Panc1 (cell line): ENCODE measurements at regions not wholly inside any gene's neighbourhood (a gene's known extent, or its start where the extent isn't known, plus 50 kb on each side); places are given as distances from the start of the nearest gene placed in this dataset.

Experiments
- ATAC-seq: fragments of 200-7000 bp; cut with Tn5 transposase; 2 replicates; pipeline ENCODE4 v1.9.1; 2020; ENCODE audit warnings: mild to moderate bottlenecking, moderate library complexity
- BruUV-seq: library from RNA; stranded (reverse); fragments of 400-500 nt; replicated peaks from 2 replicates; lab custom pipeline; 2021; lab: Mats Ljungman, UMichigan
- CTCF ChIA-PET: fragments of 300-600 bp; sonication (Branson Sonifier 250); formaldehyde crosslinking; loops from one replicate; lab custom pipeline; 2022; ENCODE audit warnings: antibody characterized with exemption; lab: Charles Lee
- POLR2A ChIA-PET: fragments of 300-600 bp; sonication (Branson Sonifier 250); formaldehyde crosslinking; loops from one replicate; lab custom pipeline; 2022; ENCODE audit warnings: antibody characterized with exemption; lab: Charles Lee
- DNase-seq: peaks from one replicate; pipeline ENCODE4 v3.0.0-alpha.2; 2010; ENCODE audit warnings: low read depth, low spot score
- H3K27ac ChIP-seq: 2 replicates; pipeline ENCODE4 v1.5.1; 2011; ENCODE audit warnings: mild to moderate bottlenecking, low read length, inconsistent platforms
- H3K27me3 ChIP-seq: fragments of 200-500 bp; sonication (Bioruptor generic); 2 replicates; pipeline ENCODE4 v1.6.0; 2014; ENCODE audit warnings: low read length, inconsistent platforms; ENCODE audit not compliant: control insufficient read depth, insufficient read depth
- H3K36me3 ChIP-seq: fragments of 200-500 bp; sonication (Bioruptor generic); 2 replicates; pipeline ENCODE4 v1.5.1; 2014; ENCODE audit warnings: inconsistent platforms, mild to moderate bottlenecking, low read length, moderate library complexity; ENCODE audit not compliant: control insufficient read depth, insufficient read depth
- H3K4me1 ChIP-seq: 2 replicates; pipeline ENCODE4 v1.5.1; 2011; ENCODE audit warnings: inconsistent platforms, mild to moderate bottlenecking, low read length, moderate library complexity; ENCODE audit not compliant: control insufficient read depth, insufficient read depth
- H3K4me3 ChIP-seq, 2 experiments: 2 replicates each; pipeline ENCODE4 v1.5.1; 2011 to 2012; ENCODE audit warnings: low read depth in 2 of 2, low read length in 2 of 2, mild to moderate bottlenecking in 2 of 2, inconsistent platforms in 1 of 2, moderate library complexity in 1 of 2
- H3K9me3 ChIP-seq: fragments of 200-500 bp; sonication (Bioruptor generic); 2 replicates; pipeline ENCODE4 v1.5.1; 2014; ENCODE audit warnings: low read depth, mild to moderate bottlenecking, inconsistent platforms, low read length, moderate library complexity; ENCODE audit not compliant: control insufficient read depth, insufficient read depth
- CTCF ChIP-seq: fragments of 450-650 bp; IDR thresholded peaks from 2 replicates; pipeline ENCODE4 v1.5.1; 2017; ENCODE audit warnings: mild to moderate bottlenecking
- POLR2AphosphoS5 ChIP-seq: IDR thresholded peaks from 2 replicates; pipeline ENCODE4 v1.6.1; 2012; ENCODE audit warnings: mild to moderate bottlenecking, low read depth, low read length, moderate library complexity
- REST ChIP-seq, 2 experiments: IDR thresholded peaks; 2 replicates each; pipeline ENCODE4 v1.6.1; 2011 to 2012; ENCODE audit warnings: low read depth in 2 of 2, control low read depth in 1 of 2, low read length in 1 of 2, mild to moderate bottlenecking in 1 of 2, moderate library complexity in 1 of 2; ENCODE audit not compliant: insufficient read depth in 1 of 2
- SIN3A ChIP-seq: IDR thresholded peaks from 2 replicates; pipeline ENCODE4 v1.6.1; 2012; ENCODE audit warnings: low read depth, mild to moderate bottlenecking, low read length, moderate library complexity, borderline replicate concordance; ENCODE audit not compliant: insufficient read depth
- TCF7L2 ChIP-seq: IDR thresholded peaks from 2 replicates; pipeline ENCODE4 v1.6.1; 2011; ENCODE audit warnings: mild to moderate bottlenecking, low read depth, low read length, inconsistent platforms
- in situ Hi-C: cut with HindIII; loops from 2 replicates; pipeline ENCODE4 v1.10.0; 2016; ENCODE audit warnings: low sequenced_read_pairs, low pct_unique_long_range_greater_than_20kb
- intact Hi-C: fragments of 100-400 bp; cut with micrococcal nuclease; formaldehyde crosslinking; loops from one replicate; pipeline ENCODE4 v1.10.0; 2022; ENCODE audit not compliant: unreplicated experiment

DNA sequence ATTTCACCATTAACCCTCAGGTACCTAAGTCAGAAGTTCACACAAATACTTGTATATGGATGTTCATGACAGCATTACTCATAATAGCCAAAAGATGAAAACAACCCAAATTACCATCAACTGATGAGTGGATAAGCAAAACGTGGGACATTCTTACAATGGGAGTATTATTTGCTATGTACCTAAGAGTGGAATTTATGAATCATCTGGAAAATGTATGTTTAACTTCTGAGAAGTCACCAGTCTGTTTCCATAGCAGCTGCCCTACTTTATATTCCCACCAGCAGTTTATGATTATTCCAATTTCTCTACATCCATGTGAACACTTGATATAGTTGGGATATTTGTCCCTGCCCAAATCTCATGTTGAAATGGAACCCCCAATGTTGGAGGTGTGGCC lies 1478.9 kb downstream of the PCDH19 start:
- H3K4me1 ChIP-seq, result no peaks in the 10 kb centered on the region
- no peaks in the 10 kb centered on the region for H3K9me3 ChIP-seq
- H3K27ac ChIP-seq, result no peak overlapping the region
- no peaks in the 10 kb centered on the region for H3K36me3 ChIP-seq
- BruUV-seq, result no TSS peak
- H3K4me3 ChIP-seq, result no peak overlapping the region
- intact Hi-C loops, result no loop called here
- DNase-seq, result no peak
- no peak for TF ChIP-seq REST (IDR thresholded peaks at IDR 0.05; ENCODE audit: insufficient read depth in 1 of 2, low read depth in 2 of 2, low read length in 1 of 2)
- no peak for TF ChIP-seq CTCF
- TF ChIP-seq TCF7L2, result no peak
- no peak for TF ChIP-seq SIN3A
- no peak for TF ChIP-seq POLR2AphosphoS5
- H3K27me3 ChIP-seq, result no peaks in the 10 kb centered on the region
- in situ Hi-C loops, result no loop called here
- no peak for ATAC-seq
- ChIA-PET POLR2A (no interaction called here), CTCF (no interaction called here)

GRCh38 chrX:98924511-98924910 lies 1485.6 kb downstream of the PCDH19 start:
- H3K4me1 ChIP-seq, result no peaks in the 10 kb centered on the region
- ATAC-seq, result no peak
- H3K9me3 ChIP-seq, result no peaks in the 10 kb centered on the region
- BruUV-seq, result no TSS peak
- ChIA-PET POLR2A (no interaction called here), CTCF (no interaction called here)
- TF ChIP-seq REST (IDR thresholded peaks at IDR 0.05; ENCODE audit: insufficient read depth in 1 of 2, low read depth in 2 of 2, low read length in 1 of 2) (no peak), CTCF (no peak), TCF7L2 (no peak), POLR2AphosphoS5 (no peak), SIN3A (no peak)
- DNase-seq, result no peak
- no peak overlapping the region for H3K4me3 ChIP-seq
- intact Hi-C loops, result no loop called here
- in situ Hi-C loops, result no loop called here
- no peaks in the 10 kb centered on the region for H3K27me3 ChIP-seq
- H3K27ac ChIP-seq, result no peak overlapping the region
- no peaks in the 10 kb centered on the region for H3K36me3 ChIP-seq
